ENCODE measurements at regions not wholly inside any gene's neighbourhood (a gene's known extent, or its start where the extent isn't known, plus 50 kb on each side); places are given as distances from the start of the nearest gene placed in this dataset.

GRCh38 chrX:475926-476723 lies 89.4 kb upstream of the PPP2R3B start:
- no peaks in the 10 kb centered on the region for H3K36me3 ChIP-seq (replicated peaks in 1 of 2; ENCODE audit: control insufficient read depth in 1 of 2, insufficient read depth in 2 of 2, low read length in 2 of 2)
- no peak overlapping the region for H3K27ac ChIP-seq (ENCODE audit: low read depth in 1 of 2, low read length in 2 of 2)
- H3K27me3 ChIP-seq (ENCODE audit: control insufficient read depth in 2 of 2, insufficient read depth in 2 of 2, low read length in 2 of 2) = no peaks in the 10 kb centered on the region
- TF ChIP-seq CTCF (IDR thresholded peaks at IDR 0.05) = no peak
- no peaks in the 10 kb centered on the region for H4K20me1 ChIP-seq (ENCODE audit: insufficient read depth, low read length)
- no peak overlapping the region for H3K9ac ChIP-seq (ENCODE audit: insufficient read depth, low read length, poor library complexity, severe bottlenecking)
- no peaks in the 10 kb centered on the region for H3K79me2 ChIP-seq (ENCODE audit: insufficient read depth, low read length)
- Mint-ChIP-seq H3K36me3 (no peaks in the 10 kb centered on the region), H3K4me1 (no peaks in the 10 kb centered on the region), H3K9me3 (peaks cover 5 to 45% (median 17%) of the 10 kb centered on the region in 7 donors), H3K27me3 (ENCODE audit: low read depth in 3 of 3) (peaks cover 0 to 4% (median 0%) of the 10 kb centered on the region in 3 donors), H3K4me3 (no peak overlapping the region), H3K27ac (no peak overlapping the region)
- no peak overlapping the region for H3K4me2 ChIP-seq (replicated peaks; ENCODE audit: extremely low read depth, low read length, poor library complexity, severe bottlenecking)
- H2AFZ ChIP-seq (ENCODE audit: insufficient read depth, low read depth, low read length, poor library complexity, severe bottlenecking) = no peak overlapping the region
- H3K4me1 ChIP-seq (ENCODE audit: control insufficient read depth in 1 of 2, insufficient read depth in 2 of 2, low read length in 2 of 2) = no peaks in the 10 kb centered on the region
- DNase-seq = no peak
- intact Hi-C loops (cut with micrococcal nuclease) = no loop called here
- H3K4me3 ChIP-seq (replicated peaks in 1 of 3; ENCODE audit: low read depth in 2 of 3, low read length in 3 of 3) = no peak overlapping the region
- 96% methylated on average over 34 of the region's 36 CpGs for WGBS (ENCODE audit: insufficient coverage)
- H3K9me3 ChIP-seq (replicated peaks in 1 of 2; ENCODE audit: control insufficient read depth in 1 of 2, insufficient read depth in 1 of 2, low read length in 2 of 2) = peaks cover 3 to 45% of the 10 kb centered on the region in 2 donors

- peaks cover 0 to 4% (median 0%) of the 10 kb centered on the region in 3 donors for H3K27me3 Mint-ChIP-seq (ENCODE audit: low read depth in 3 of 3)
- Histone ChIP-seq H3K4me2 (replicated peaks; ENCODE audit: extremely low read depth, low read length, poor library complexity, severe bottlenecking) (no peak overlapping the region), H3K9me3 (replicated peaks in 1 of 2; ENCODE audit: control insufficient read depth in 1 of 2, insufficient read depth in 1 of 2, low read length in 2 of 2) (peaks cover 6 to 51% of the 10 kb centered on the region in 2 donors), H2AFZ (ENCODE audit: insufficient read depth, low read depth, low read length, poor library complexity, severe bottlenecking) (no peak overlapping the region), H3K9ac (ENCODE audit: insufficient read depth, low read length, poor library complexity, severe bottlenecking) (no peak overlapping the region), H4K20me1 (ENCODE audit: insufficient read depth, low read length) (no peaks in the 10 kb centered on the region), H3K27me3 (ENCODE audit: control insufficient read depth in 2 of 2, insufficient read depth in 2 of 2, low read length in 2 of 2) (no peaks in the 10 kb centered on the region), H3K4me3 (replicated peaks in 1 of 3; ENCODE audit: low read depth in 2 of 3, low read length in 3 of 3) (no peak overlapping the region), H3K27ac (ENCODE audit: low read depth in 1 of 2, low read length in 2 of 2) (no peak overlapping the region), H3K36me3 (replicated peaks in 1 of 2; ENCODE audit: control insufficient read depth in 1 of 2, insufficient read depth in 2 of 2, low read length in 2 of 2) (no peaks in the 10 kb centered on the region), H3K79me2 (ENCODE audit: insufficient read depth, low read length) (no peaks in the 10 kb centered on the region), H3K4me1 (ENCODE audit: control insufficient read depth in 1 of 2, insufficient read depth in 2 of 2, low read length in 2 of 2) (no peaks in the 10 kb centered on the region)
- TF ChIP-seq CTCF (IDR thresholded peaks at IDR 0.05) = no peak
- WGBS (ENCODE audit: insufficient coverage) = 93% methylated on average over 16 of the region's 21 CpGs
- intact Hi-C loops (cut with micrococcal nuclease) = no loop called here
- H3K36me3 Mint-ChIP-seq = no peaks in the 10 kb centered on the region
- H3K4me1 Mint-ChIP-seq = no peaks in the 10 kb centered on the region
- no peak for DNase-seq
- no peak overlapping the region for H3K4me3 Mint-ChIP-seq
- no peak overlapping the region for H3K27ac Mint-ChIP-seq
- H3K9me3 Mint-ChIP-seq = peaks cover 7 to 48% (median 17%) of the 10 kb centered on the region in 7 donors
Observed at GRCh38 chrX:476724-477075, 90.0 kb upstream of the PPP2R3B start.

Data from CD14-positive monocyte (primary cell).